ENCODE measurements at regions not wholly inside any gene's neighbourhood (a gene's known extent, or its start where the extent isn't known, plus 50 kb on each side); places are given as distances from the start of the nearest gene placed in this dataset.

DNA sequence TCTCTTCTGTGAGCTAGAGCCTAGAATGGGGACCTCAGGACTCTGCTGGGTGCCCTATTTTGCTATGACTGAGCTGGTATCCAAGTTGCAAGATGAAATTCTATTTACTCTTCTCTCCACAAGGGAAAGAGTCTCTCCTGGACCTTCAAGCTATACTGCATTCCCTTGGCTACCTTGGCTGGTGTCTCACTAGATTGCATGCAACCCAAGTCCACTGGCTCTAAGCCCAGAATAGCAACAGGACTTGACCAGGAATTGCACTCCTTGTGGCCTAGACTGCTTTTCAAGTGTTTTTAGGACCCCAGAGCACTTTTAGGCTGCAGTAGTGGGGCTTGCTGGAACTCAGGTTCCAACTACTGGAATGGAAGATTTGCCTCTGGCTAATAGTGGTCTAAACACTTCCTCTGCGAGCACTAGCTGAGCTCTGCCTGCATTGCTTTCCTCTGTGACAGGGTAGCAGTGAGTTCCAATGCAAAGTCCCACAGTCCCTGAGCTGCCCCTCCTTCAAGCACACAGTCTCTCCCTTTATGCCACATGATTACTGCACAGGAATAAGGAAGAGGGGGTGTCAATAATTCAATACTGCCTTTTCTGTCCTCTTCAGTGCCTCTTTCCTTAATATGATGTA, 1009.1 kb upstream of the FLRT2 start:
- TF ChIP-seq EZH2phosphoT487 (IDR thresholded peaks at IDR 0.05; ENCODE audit: borderline replicate concordance, low read depth, low read length) = no peak
- TF ChIP-seq, protein P1, sequence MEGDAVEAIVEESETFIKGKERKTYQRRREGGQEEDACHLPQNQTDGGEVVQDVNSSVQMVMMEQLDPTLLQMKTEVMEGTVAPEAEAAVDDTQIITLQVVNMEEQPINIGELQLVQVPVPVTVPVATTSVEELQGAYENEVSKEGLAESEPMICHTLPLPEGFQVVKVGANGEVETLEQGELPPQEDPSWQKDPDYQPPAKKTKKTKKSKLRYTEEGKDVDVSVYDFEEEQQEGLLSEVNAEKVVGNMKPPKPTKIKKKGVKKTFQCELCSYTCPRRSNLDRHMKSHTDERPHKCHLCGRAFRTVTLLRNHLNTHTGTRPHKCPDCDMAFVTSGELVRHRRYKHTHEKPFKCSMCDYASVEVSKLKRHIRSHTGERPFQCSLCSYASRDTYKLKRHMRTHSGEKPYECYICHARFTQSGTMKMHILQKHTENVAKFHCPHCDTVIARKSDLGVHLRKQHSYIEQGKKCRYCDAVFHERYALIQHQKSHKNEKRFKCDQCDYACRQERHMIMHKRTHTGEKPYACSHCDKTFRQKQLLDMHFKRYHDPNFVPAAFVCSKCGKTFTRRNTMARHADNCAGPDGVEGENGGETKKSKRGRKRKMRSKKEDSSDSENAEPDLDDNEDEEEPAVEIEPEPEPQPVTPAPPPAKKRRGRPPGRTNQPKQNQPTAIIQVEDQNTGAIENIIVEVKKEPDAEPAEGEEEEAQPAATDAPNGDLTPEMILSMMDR (conservative IDR thresholded peaks at IDR 0.05; ENCODE audit: low read length) = no peak

Measured in OCI-LY7 (cell line).